Fibroblast of lung (primary cell): ENCODE measurements at regions not wholly inside any gene's neighbourhood (a gene's known extent, or its start where the extent isn't known, plus 50 kb on each side); places are given as distances from the start of the nearest gene placed in this dataset.

Experiments
- DNase-seq, 2 donors: peaks; one replicate each; pipeline versions ENCODE4 v3.0.0 to v3.0.0-alpha.2; 2010; ENCODE audit warnings: low read depth in 2 of 2
- H2AFZ ChIP-seq: 2 replicates; pipeline ENCODE4 v1.5.1; 2012; ENCODE audit warnings: low read length, control low read depth, inconsistent platforms
- H3K27ac ChIP-seq: 2 replicates; pipeline ENCODE4 v1.5.1; 2011; ENCODE audit warnings: low read length, control low read depth; ENCODE audit not compliant: insufficient read depth
- H3K27me3 ChIP-seq: 2 replicates; pipeline ENCODE4 v1.5.1; 2011; ENCODE audit warnings: mild to moderate bottlenecking, low read length; ENCODE audit not compliant: control insufficient read depth, insufficient read depth
- H3K36me3 ChIP-seq: 2 replicates; pipeline ENCODE4 v1.5.1; 2011; ENCODE audit warnings: low read length; ENCODE audit not compliant: control insufficient read depth, insufficient read depth
- H3K4me1 ChIP-seq: 2 replicates; pipeline ENCODE4 v1.5.1; 2011; ENCODE audit warnings: low read length; ENCODE audit not compliant: control insufficient read depth, insufficient read depth; ENCODE audit errors: extremely low read depth
- H3K4me2 ChIP-seq: 2 replicates; pipeline ENCODE4 v1.5.1; 2011; ENCODE audit warnings: low read length, control low read depth; ENCODE audit not compliant: insufficient read depth; ENCODE audit errors: extremely low read depth
- H3K4me3 ChIP-seq, 4 experiments: fragments of 200-600 bp in 1 of 4; sonication (generic) in 1 of 4; replicated peaks in 1 of 4; 2 replicates each; pipeline ENCODE4 v1.5.1; 2011 to 2016; ENCODE audit warnings: low read length in 4 of 4, low read depth in 3 of 4, mild to moderate bottlenecking in 3 of 4, control low read depth in 2 of 4, inconsistent platforms in 1 of 4, mixed read lengths in 1 of 4; ENCODE audit not compliant: insufficient read depth in 1 of 4; ENCODE audit errors: control extremely low read depth in 1 of 4
- H3K79me2 ChIP-seq: 2 replicates; pipeline ENCODE4 v1.5.1; 2012; ENCODE audit warnings: mild to moderate bottlenecking, low read length, inconsistent platforms; ENCODE audit not compliant: control insufficient read depth, insufficient read depth
- H3K9ac ChIP-seq: 2 replicates; pipeline ENCODE4 v1.5.1; 2011; ENCODE audit warnings: mild to moderate bottlenecking, low read length, control low read depth; ENCODE audit not compliant: insufficient read depth
- H3K9me3 ChIP-seq: 2 replicates; pipeline ENCODE4 v1.5.1; 2012; ENCODE audit warnings: low read depth, low read length; ENCODE audit not compliant: control insufficient read depth, insufficient read depth
- H4K20me1 ChIP-seq: 2 replicates; pipeline ENCODE4 v1.5.1; 2011; ENCODE audit warnings: low read length; ENCODE audit not compliant: control insufficient read depth, insufficient read depth; ENCODE audit errors: extremely low read depth
- CTCF ChIP-seq, 2 donors: IDR thresholded peaks in 1 of 2; conservative IDR thresholded peaks in 1 of 2; 1 replicate in 1 of 2; 2 replicates in 1 of 2; pipeline ENCODE4 v1.5.1; 2011 to 2012; ENCODE audit warnings: low read length in 2 of 2, control low read depth in 1 of 2, inconsistent platforms in 1 of 2, low read depth in 1 of 2, mild to moderate bottlenecking in 1 of 2
- EZH2 ChIP-seq: IDR thresholded peaks from 2 replicates; pipeline ENCODE4 v1.5.1; 2012; ENCODE audit warnings: low read length, control low read depth, mild to moderate bottlenecking; ENCODE audit errors: missing control alignments

DNA sequence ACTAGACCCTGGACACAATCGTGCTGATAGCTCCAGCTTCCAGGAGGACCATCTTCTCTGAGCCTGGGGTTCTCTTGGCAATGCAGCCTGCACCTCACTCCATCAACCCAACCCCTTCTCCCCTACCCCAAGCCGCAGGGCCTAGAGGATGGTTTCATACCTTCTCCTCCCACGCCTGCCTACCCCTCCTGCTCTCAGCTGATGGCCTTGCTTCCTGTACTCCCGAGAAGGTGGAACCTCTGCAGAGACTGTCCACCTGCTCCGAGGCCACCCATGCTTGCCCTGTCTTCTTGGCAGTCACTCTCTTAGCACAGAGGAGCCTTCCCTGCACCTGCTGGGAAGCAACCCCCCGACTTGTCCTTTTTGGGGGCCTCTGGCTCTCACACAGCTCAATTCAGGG is 241.9 kb downstream of the IRX2 start:
- no peaks in the 10 kb centered on the region for H3K9me3 ChIP-seq
- H4K20me1 ChIP-seq = no peaks in the 10 kb centered on the region
- no peaks in the 10 kb centered on the region for H3K27me3 ChIP-seq
- no peak for DNase-seq
- H3K4me2 ChIP-seq = no peak overlapping the region
- H3K36me3 ChIP-seq = no peaks in the 10 kb centered on the region
- no peaks in the 10 kb centered on the region for H3K79me2 ChIP-seq
- H3K4me3 ChIP-seq = no peak overlapping the region
- no peak overlapping the region for H3K9ac ChIP-seq
- no peak overlapping the region for H3K27ac ChIP-seq
- H3K4me1 ChIP-seq = no peaks in the 10 kb centered on the region
- H2AFZ ChIP-seq = no peak overlapping the region
- no peak for TF ChIP-seq CTCF (conservative IDR thresholded peaks at IDR 0.05 in 1 of 2, IDR thresholded peaks at IDR 0.05 in 1 of 2; ENCODE audit: low read depth in 1 of 2, low read length in 2 of 2)
- TF ChIP-seq EZH2 = no peak

GRCh38 chr5:2508514-2508913 is 243.0 kb downstream of the IRX2 start:
- TF ChIP-seq EZH2 (no peak), CTCF (conservative IDR thresholded peaks at IDR 0.05 in 1 of 2, IDR thresholded peaks at IDR 0.05 in 1 of 2; ENCODE audit: low read depth in 1 of 2, low read length in 2 of 2) (no peak)
- H3K4me3 ChIP-seq = no peak overlapping the region
- H3K36me3 ChIP-seq = no peaks in the 10 kb centered on the region
- H3K4me1 ChIP-seq = no peaks in the 10 kb centered on the region
- H3K27ac ChIP-seq = no peak overlapping the region
- no peak overlapping the region for H3K9ac ChIP-seq
- DNase-seq = no peak
- no peaks in the 10 kb centered on the region for H3K27me3 ChIP-seq
- H4K20me1 ChIP-seq = no peaks in the 10 kb centered on the region
- no peaks in the 10 kb centered on the region for H3K79me2 ChIP-seq
- H3K9me3 ChIP-seq = no peaks in the 10 kb centered on the region
- no peak overlapping the region for H2AFZ ChIP-seq
- no peak overlapping the region for H3K4me2 ChIP-seq

DNA sequence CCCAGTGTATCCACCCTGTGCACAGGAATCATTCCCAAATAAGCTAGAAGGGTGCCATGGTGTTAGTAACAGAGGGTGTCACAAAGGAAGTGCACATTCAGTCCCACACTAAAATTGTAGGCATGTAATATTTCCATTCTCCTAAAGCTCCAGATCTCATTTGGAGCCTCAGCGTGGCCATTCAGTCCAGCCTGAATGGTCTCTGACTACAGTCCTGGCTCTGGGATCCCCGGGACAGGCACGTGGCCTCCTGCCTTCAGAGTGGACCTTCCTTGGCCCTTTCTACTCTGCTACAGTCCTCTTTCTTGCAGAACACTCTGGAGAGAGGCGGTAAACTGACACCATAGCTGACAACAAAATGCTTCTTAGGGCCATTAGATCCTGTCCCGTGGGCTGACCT is 243.9 kb downstream of the IRX2 start:
- Histone ChIP-seq H3K9me3 (no peaks in the 10 kb centered on the region), H3K27me3 (no peaks in the 10 kb centered on the region), H3K4me2 (no peak overlapping the region), H3K27ac (no peak overlapping the region), H4K20me1 (no peaks in the 10 kb centered on the region), H2AFZ (no peak overlapping the region), H3K4me3 (no peak overlapping the region), H3K79me2 (no peaks in the 10 kb centered on the region), H3K4me1 (no peaks in the 10 kb centered on the region), H3K36me3 (no peaks in the 10 kb centered on the region), H3K9ac (no peak overlapping the region)
- no peak for DNase-seq
- TF ChIP-seq EZH2 (no peak), CTCF (conservative IDR thresholded peaks at IDR 0.05 in 1 of 2, IDR thresholded peaks at IDR 0.05 in 1 of 2; ENCODE audit: low read depth in 1 of 2, low read length in 2 of 2) (no peak)
